ENCODE measurements at regions not wholly inside any gene's neighbourhood (a gene's known extent, or its start where the extent isn't known, plus 50 kb on each side); places are given as distances from the start of the nearest gene placed in this dataset.

DNA sequence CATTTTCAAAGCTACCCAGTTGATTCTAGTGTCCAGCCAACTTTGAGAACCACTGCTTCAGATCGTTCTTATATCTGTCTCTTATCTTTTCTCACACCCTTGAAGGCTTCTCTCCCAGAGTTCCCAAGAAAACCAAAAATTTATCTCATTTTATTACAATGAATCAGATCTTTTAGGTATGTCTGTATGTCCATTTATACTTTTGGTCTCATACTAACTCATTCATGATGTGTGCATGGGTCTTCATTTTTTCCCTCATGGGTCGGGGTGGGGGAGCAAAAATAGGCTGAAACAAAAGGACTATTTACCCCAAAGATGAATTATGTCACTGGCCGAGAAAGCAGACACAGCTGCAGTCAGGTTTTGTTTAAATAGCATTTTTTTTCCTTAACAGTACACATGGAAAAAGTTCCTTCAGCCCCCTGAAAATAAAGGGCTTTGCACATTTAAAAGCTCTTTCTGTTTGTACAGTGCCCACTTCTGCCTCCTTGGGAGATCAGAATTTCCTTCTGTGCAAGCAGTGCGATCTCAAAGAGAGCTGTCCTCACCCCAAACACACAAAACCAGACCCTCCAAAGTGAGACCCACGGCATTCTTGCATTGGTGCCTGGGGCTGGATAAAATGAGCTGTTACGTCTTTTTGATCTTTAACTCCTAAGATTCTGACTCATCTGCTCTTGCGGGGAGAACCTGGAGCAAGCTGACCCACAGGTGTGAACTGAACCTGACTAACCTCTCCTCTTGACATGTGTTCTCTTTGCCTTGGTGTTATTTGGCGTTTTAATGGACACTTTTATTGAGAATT is 251.2 kb upstream of the ELAC2 start:
- peaks cover 93% of the 10 kb centered on the region for H3K27me3 Mint-ChIP-seq (ENCODE audit: insufficient read depth, unreplicated experiment)
- peaks cover 5% of the 10 kb centered on the region for H3K4me1 Mint-ChIP-seq (ENCODE audit: insufficient read depth, unreplicated experiment)
- no peak overlapping the region for H3K4me3 Mint-ChIP-seq (ENCODE audit: unreplicated experiment)
- ChIA-PET POLR2A (interaction anchor here (1.2 kb wide), 1 partner anchor 18 kb away, joined by 3 read pairs; no protein-coding TSS in a partner anchor), CTCF (interaction anchor here (0.6 to 1.3 kb wide), 3 partner anchors 48 to 244 kb away, joined by 3 to 4 read pairs (median 3); no protein-coding TSS in a partner anchor)
- H3K27ac Mint-ChIP-seq (ENCODE audit: low read depth, unreplicated experiment): no peak overlapping the region
- BruUV-seq (replicated peaks): no TSS peak
- TF ChIP-seq, protein P1, sequence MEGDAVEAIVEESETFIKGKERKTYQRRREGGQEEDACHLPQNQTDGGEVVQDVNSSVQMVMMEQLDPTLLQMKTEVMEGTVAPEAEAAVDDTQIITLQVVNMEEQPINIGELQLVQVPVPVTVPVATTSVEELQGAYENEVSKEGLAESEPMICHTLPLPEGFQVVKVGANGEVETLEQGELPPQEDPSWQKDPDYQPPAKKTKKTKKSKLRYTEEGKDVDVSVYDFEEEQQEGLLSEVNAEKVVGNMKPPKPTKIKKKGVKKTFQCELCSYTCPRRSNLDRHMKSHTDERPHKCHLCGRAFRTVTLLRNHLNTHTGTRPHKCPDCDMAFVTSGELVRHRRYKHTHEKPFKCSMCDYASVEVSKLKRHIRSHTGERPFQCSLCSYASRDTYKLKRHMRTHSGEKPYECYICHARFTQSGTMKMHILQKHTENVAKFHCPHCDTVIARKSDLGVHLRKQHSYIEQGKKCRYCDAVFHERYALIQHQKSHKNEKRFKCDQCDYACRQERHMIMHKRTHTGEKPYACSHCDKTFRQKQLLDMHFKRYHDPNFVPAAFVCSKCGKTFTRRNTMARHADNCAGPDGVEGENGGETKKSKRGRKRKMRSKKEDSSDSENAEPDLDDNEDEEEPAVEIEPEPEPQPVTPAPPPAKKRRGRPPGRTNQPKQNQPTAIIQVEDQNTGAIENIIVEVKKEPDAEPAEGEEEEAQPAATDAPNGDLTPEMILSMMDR (IDR thresholded peaks at IDR 0.05; ENCODE audit: unreplicated experiment): no peak
- intact Hi-C loops (cut with micrococcal nuclease): no loop called here
- no peak for DNase-seq (ENCODE audit: unreplicated experiment)
- no peaks in the 10 kb centered on the region for H3K36me3 Mint-ChIP-seq (ENCODE audit: insufficient read depth, unreplicated experiment)
- H3K9me3 Mint-ChIP-seq (ENCODE audit: unreplicated experiment): no peaks in the 10 kb centered on the region

DNA sequence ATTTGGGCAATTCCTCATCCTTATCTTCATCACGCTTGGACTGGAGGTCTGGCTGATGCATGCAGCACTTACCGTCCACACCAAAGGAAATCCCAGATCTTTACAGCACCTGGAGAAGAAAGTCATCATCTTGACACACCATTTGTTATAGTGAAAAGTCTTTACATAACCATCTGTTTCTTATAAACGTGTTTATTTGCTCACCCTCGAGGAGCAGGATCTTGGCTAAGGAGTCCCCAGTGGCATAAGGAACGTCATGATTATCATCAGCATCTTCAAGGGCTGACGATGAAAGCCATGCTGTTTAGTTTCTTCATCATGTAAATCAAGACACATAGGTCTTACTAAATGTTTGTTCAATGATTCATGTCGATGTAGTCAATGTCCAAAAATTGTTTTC is 248.8 kb upstream of the ELAC2 start:
- ChIA-PET POLR2A (no interaction called here), CTCF (no interaction called here)
- Mint-ChIP-seq H3K9me3 (ENCODE audit: unreplicated experiment) (no peaks in the 10 kb centered on the region), H3K4me1 (ENCODE audit: insufficient read depth, unreplicated experiment) (peaks cover 5% of the 10 kb centered on the region), H3K27me3 (ENCODE audit: insufficient read depth, unreplicated experiment) (peaks cover 69% of the 10 kb centered on the region), H3K4me3 (ENCODE audit: unreplicated experiment) (no peak overlapping the region), H3K36me3 (ENCODE audit: insufficient read depth, unreplicated experiment) (no peaks in the 10 kb centered on the region), H3K27ac (ENCODE audit: low read depth, unreplicated experiment) (no peak overlapping the region)
- TF ChIP-seq, protein P1 (IDR thresholded peaks at IDR 0.05; ENCODE audit: unreplicated experiment): no peak
- BruUV-seq (replicated peaks): no TSS peak
- intact Hi-C loops (cut with micrococcal nuclease): no loop called here
- no peak for DNase-seq (ENCODE audit: unreplicated experiment)

DNA sequence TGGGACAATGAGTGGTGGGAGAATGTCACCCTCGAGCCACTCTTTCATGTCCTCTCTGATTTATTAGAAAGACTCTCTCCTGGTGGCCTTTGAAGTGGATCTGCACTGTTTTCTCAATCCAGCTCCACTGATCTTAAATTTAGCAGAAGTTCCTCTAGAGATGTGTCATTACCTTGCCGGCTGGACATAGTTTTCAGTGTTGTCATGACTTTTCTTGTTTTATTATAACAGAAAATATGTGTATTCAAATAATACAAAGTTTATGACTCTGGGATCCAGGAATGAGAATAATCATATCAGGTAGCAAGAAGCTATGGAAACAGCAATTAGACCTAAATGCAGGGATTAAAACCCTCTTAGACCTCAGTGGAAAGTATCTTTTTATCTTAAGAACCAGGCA is 247.5 kb upstream of the ELAC2 start:
- Mint-ChIP-seq H3K27ac (ENCODE audit: low read depth, unreplicated experiment) (no peak overlapping the region), H3K9me3 (ENCODE audit: unreplicated experiment) (no peaks in the 10 kb centered on the region), H3K36me3 (ENCODE audit: insufficient read depth, unreplicated experiment) (no peaks in the 10 kb centered on the region), H3K27me3 (ENCODE audit: insufficient read depth, unreplicated experiment) (peaks cover 56% of the 10 kb centered on the region), H3K4me3 (ENCODE audit: unreplicated experiment) (no peak overlapping the region), H3K4me1 (ENCODE audit: insufficient read depth, unreplicated experiment) (peaks cover 5% of the 10 kb centered on the region)
- intact Hi-C loops (cut with micrococcal nuclease): no loop called here
- TF ChIP-seq, protein P1 (IDR thresholded peaks at IDR 0.05; ENCODE audit: unreplicated experiment): no peak
- CTCF ChIA-PET: no interaction called here
- DNase-seq (ENCODE audit: unreplicated experiment): no peak
- POLR2A ChIA-PET: no interaction called here
- BruUV-seq (replicated peaks): no TSS peak

DNA sequence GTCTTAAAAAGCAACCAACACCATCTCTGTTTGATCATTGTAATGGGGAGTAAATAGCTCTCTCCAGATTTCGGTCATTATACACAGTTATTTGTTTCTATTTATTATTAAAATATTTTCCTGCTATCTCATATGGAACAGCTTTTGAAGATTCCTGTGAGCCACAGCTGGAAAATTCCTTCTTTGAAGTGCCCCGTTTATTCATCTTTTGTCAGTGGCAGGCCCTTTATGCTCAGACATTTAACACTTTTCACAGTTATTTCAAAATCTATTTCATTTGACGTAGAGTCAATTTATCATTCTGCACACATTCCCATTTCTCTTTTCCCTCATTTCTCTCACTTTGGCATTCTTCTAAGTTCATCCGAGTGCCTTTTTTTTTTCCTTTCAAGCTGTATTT is 245.9 kb upstream of the ELAC2 start:
- no peaks in the 10 kb centered on the region for H3K36me3 Mint-ChIP-seq (ENCODE audit: insufficient read depth, unreplicated experiment)
- CTCF ChIA-PET: interaction anchor here (2.1 kb wide), 1 partner anchor 233 kb away, joined by 6 read pairs; no protein-coding TSS in a partner anchor
- no peak overlapping the region for H3K27ac Mint-ChIP-seq (ENCODE audit: low read depth, unreplicated experiment)

More for the DNA sequence above, 245.9 kb upstream of the ELAC2 start:
- POLR2A ChIA-PET: no interaction called here
- TF ChIP-seq, protein P1 (IDR thresholded peaks at IDR 0.05; ENCODE audit: unreplicated experiment): no peak
- Mint-ChIP-seq H3K4me3 (ENCODE audit: unreplicated experiment) (no peak overlapping the region), H3K27me3 (ENCODE audit: insufficient read depth, unreplicated experiment) (peaks cover 52% of the 10 kb centered on the region), H3K4me1 (ENCODE audit: insufficient read depth, unreplicated experiment) (peaks cover 5% of the 10 kb centered on the region), H3K9me3 (ENCODE audit: unreplicated experiment) (no peaks in the 10 kb centered on the region)
- intact Hi-C loops (cut with micrococcal nuclease): no loop called here
- DNase-seq (ENCODE audit: unreplicated experiment): no peak
- no TSS peak for BruUV-seq (replicated peaks)
